ENCODE measurements at regions not wholly inside any gene's neighbourhood (a gene's known extent, or its start where the extent isn't known, plus 50 kb on each side); places are given as distances from the start of the nearest gene placed in this dataset.

DNA sequence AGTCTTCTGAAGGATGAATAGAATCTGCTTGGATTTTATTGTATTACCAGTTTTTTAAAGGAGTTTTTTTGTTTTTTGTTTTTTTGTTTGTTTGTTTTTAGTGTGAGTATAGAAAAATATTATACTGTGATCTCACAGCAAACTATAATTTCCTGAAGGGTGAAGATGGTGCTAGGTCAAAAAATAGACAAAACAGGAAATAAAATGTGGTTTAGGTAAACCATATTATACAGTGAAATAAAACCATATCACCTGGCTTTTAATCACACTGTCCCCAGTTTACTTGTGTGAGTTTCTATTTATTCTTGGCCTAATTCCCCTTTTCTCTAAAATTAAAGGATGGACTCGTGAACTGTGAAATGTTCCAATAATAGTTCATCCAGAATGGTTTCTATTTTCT lies 841.3 kb upstream of the CTNND2 start:
- H3K27me3 Mint-ChIP-seq (ENCODE audit: insufficient read depth, unreplicated experiment), result no peaks in the 10 kb centered on the region
- no TSS peak for BruUV-seq (replicated peaks)
- H3K9me3 Mint-ChIP-seq (ENCODE audit: unreplicated experiment), result no peaks in the 10 kb centered on the region
- intact Hi-C loops (cut with micrococcal nuclease), result no loop called here
- TF ChIP-seq, protein P1, sequence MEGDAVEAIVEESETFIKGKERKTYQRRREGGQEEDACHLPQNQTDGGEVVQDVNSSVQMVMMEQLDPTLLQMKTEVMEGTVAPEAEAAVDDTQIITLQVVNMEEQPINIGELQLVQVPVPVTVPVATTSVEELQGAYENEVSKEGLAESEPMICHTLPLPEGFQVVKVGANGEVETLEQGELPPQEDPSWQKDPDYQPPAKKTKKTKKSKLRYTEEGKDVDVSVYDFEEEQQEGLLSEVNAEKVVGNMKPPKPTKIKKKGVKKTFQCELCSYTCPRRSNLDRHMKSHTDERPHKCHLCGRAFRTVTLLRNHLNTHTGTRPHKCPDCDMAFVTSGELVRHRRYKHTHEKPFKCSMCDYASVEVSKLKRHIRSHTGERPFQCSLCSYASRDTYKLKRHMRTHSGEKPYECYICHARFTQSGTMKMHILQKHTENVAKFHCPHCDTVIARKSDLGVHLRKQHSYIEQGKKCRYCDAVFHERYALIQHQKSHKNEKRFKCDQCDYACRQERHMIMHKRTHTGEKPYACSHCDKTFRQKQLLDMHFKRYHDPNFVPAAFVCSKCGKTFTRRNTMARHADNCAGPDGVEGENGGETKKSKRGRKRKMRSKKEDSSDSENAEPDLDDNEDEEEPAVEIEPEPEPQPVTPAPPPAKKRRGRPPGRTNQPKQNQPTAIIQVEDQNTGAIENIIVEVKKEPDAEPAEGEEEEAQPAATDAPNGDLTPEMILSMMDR (IDR thresholded peaks at IDR 0.05; ENCODE audit: unreplicated experiment), result no peak
- no peaks in the 10 kb centered on the region for H3K36me3 Mint-ChIP-seq (ENCODE audit: insufficient read depth, unreplicated experiment)
- H3K4me1 Mint-ChIP-seq (ENCODE audit: insufficient read depth, unreplicated experiment), result no peaks in the 10 kb centered on the region
- no peak for DNase-seq (ENCODE audit: unreplicated experiment)
- H3K4me3 Mint-ChIP-seq (ENCODE audit: unreplicated experiment), result no peak overlapping the region
- no peak overlapping the region for H3K27ac Mint-ChIP-seq (ENCODE audit: low read depth, unreplicated experiment)
- CTCF ChIA-PET, result no interaction called here
- POLR2A ChIA-PET, result no interaction called here

- no peak for DNase-seq (ENCODE audit: unreplicated experiment)
- no peaks in the 10 kb centered on the region for H3K27me3 Mint-ChIP-seq (ENCODE audit: insufficient read depth, unreplicated experiment)
- H3K36me3 Mint-ChIP-seq (ENCODE audit: insufficient read depth, unreplicated experiment), result no peaks in the 10 kb centered on the region
- BruUV-seq (replicated peaks), result no TSS peak
- no peaks in the 10 kb centered on the region for H3K9me3 Mint-ChIP-seq (ENCODE audit: unreplicated experiment)
- no peaks in the 10 kb centered on the region for H3K4me1 Mint-ChIP-seq (ENCODE audit: insufficient read depth, unreplicated experiment)
- no peak overlapping the region for H3K4me3 Mint-ChIP-seq (ENCODE audit: unreplicated experiment)
- intact Hi-C loops (cut with micrococcal nuclease), result no loop called here
- POLR2A ChIA-PET, result no interaction called here
- no peak overlapping the region for H3K27ac Mint-ChIP-seq (ENCODE audit: low read depth, unreplicated experiment)
- CTCF ChIA-PET, result no interaction called here
- TF ChIP-seq, protein P1 (IDR thresholded peaks at IDR 0.05; ENCODE audit: unreplicated experiment), result no peak
These were observed 839.3 kb upstream of the CTNND2 start for GRCh38 chr5:12743582-12743981.

GRCh38 chr5:12730354-12730753 lies 826.1 kb upstream of the CTNND2 start:
- Mint-ChIP-seq H3K27me3 (ENCODE audit: insufficient read depth, unreplicated experiment) (no peaks in the 10 kb centered on the region), H3K4me1 (ENCODE audit: insufficient read depth, unreplicated experiment) (no peaks in the 10 kb centered on the region), H3K27ac (ENCODE audit: low read depth, unreplicated experiment) (no peak overlapping the region), H3K4me3 (ENCODE audit: unreplicated experiment) (no peak overlapping the region), H3K36me3 (ENCODE audit: insufficient read depth, unreplicated experiment) (no peaks in the 10 kb centered on the region), H3K9me3 (ENCODE audit: unreplicated experiment) (peaks cover 17% of the 10 kb centered on the region)
- BruUV-seq (replicated peaks), result no TSS peak
- intact Hi-C loops (cut with micrococcal nuclease), result no loop called here
- ChIA-PET CTCF (interaction anchor here (0.6 kb wide), 1 partner anchor 519 kb away, joined by 3 read pairs; no protein-coding TSS in a partner anchor), POLR2A (interaction anchor here (0.6 to 0.7 kb wide), 2 partner anchors 342 to 359 kb away, joined by 3 read pairs; no protein-coding TSS in a partner anchor)
- TF ChIP-seq, protein P1 (IDR thresholded peaks at IDR 0.05; ENCODE audit: unreplicated experiment), result no peak
- no peak for DNase-seq (ENCODE audit: unreplicated experiment)

GRCh38 chr5:12716664-12717063 lies 812.4 kb upstream of the CTNND2 start:
- Mint-ChIP-seq H3K36me3 (ENCODE audit: insufficient read depth, unreplicated experiment) (no peaks in the 10 kb centered on the region), H3K4me1 (ENCODE audit: insufficient read depth, unreplicated experiment) (peaks cover 5% of the 10 kb centered on the region)
- no TSS peak for BruUV-seq (replicated peaks)

More at GRCh38 chr5:12716664-12717063, 812.4 kb upstream of the CTNND2 start:
- H3K27ac Mint-ChIP-seq (ENCODE audit: low read depth, unreplicated experiment), result no peak overlapping the region
- ChIA-PET POLR2A (interaction anchor here (0.7 kb wide), 1 partner anchor 283 kb away, joined by 3 read pairs; no protein-coding TSS in a partner anchor), CTCF (no interaction called here)
- no peaks in the 10 kb centered on the region for H3K9me3 Mint-ChIP-seq (ENCODE audit: unreplicated experiment)
- DNase-seq (ENCODE audit: unreplicated experiment), result no peak
- TF ChIP-seq, protein P1 (IDR thresholded peaks at IDR 0.05; ENCODE audit: unreplicated experiment), result no peak
- intact Hi-C loops (cut with micrococcal nuclease), result no loop called here
- H3K4me3 Mint-ChIP-seq (ENCODE audit: unreplicated experiment), result no peak overlapping the region
- no peaks in the 10 kb centered on the region for H3K27me3 Mint-ChIP-seq (ENCODE audit: insufficient read depth, unreplicated experiment)

All from MCF 10A (cell line).